GM23338 (cell line): ENCODE measurements at regions not wholly inside any gene's neighbourhood (a gene's known extent, or its start where the extent isn't known, plus 50 kb on each side); places are given as distances from the start of the nearest gene placed in this dataset.

ENCODE experiments used
- ATAC-seq: fragments of 200-7000 bp; cut with Tn5 transposase; 3 replicates; pipeline ENCODE4 v1.9.1; 2020
- DNase-seq: peaks from one replicate; pipeline ENCODE4 v3.0.0-alpha.2; 2015; ENCODE audit warnings: low spot score
- H2AFZ ChIP-seq: fragments of 200-600 bp; sonication (generic); 2 replicates; pipeline ENCODE4 v1.8.0; 2016; ENCODE audit warnings: antibody characterized with exemption, mild to moderate bottlenecking, moderate library complexity
- H3F3A ChIP-seq: fragments of 200-600 bp; sonication (generic); replicated peaks from 2 replicates; pipeline ENCODE4 v1.8.0; 2017; ENCODE audit warnings: antibody characterized with exemption, mixed run types, low read depth
- H3K27ac ChIP-seq: fragments of 200-600 bp; sonication (generic); 2 replicates; pipeline ENCODE4 v1.6.1; 2016; ENCODE audit warnings: low read depth
- H3K27me3 ChIP-seq: fragments of 200-600 bp; sonication (generic); 2 replicates; pipeline ENCODE4 v1.8.0; 2016; ENCODE audit warnings: mild to moderate bottlenecking, mixed run types, moderate library complexity; ENCODE audit not compliant: insufficient read depth
- H3K36me3 ChIP-seq: fragments of 200-600 bp; sonication (generic); 2 replicates; pipeline ENCODE4 v1.8.0; 2016; ENCODE audit warnings: mild to moderate bottlenecking; ENCODE audit not compliant: insufficient read depth
- H3K4me1 ChIP-seq: fragments of 200-600 bp; sonication (generic); 2 replicates; pipeline ENCODE4 v1.8.0; 2016; ENCODE audit warnings: mild to moderate bottlenecking, moderate library complexity; ENCODE audit not compliant: insufficient read depth
- H3K4me2 ChIP-seq: fragments of 200-600 bp; sonication (generic); 2 replicates; pipeline ENCODE4 v1.7.1; 2017; ENCODE audit warnings: mixed run types
- H3K4me3 ChIP-seq: fragments of 200-600 bp; sonication (generic); 2 replicates; pipeline ENCODE4 v1.6.1; 2016; ENCODE audit warnings: mixed run types
- H3K79me2 ChIP-seq: fragments of 200-600 bp; sonication (generic); replicated peaks from 2 replicates; pipeline ENCODE4 v1.8.0; 2017; ENCODE audit warnings: mild to moderate bottlenecking; ENCODE audit not compliant: insufficient read depth
- H3K9me2 ChIP-seq: fragments of 200-600 bp; sonication (generic); 2 replicates; pipeline ENCODE4 v1.8.0; 2017; ENCODE audit not compliant: insufficient read depth
- H4K20me1 ChIP-seq: fragments of 200-600 bp; sonication (generic); replicated peaks from 2 replicates; pipeline ENCODE4 v1.8.0; 2017; ENCODE audit warnings: mild to moderate bottlenecking; ENCODE audit not compliant: insufficient read depth
- H3K27ac Mint-ChIP-seq: 2 replicates; pipeline ENCODE4 v1.8.0; 2020; ENCODE audit warnings: inconsistent platforms, mild to moderate bottlenecking, moderate library complexity, mixed read lengths
- H3K27me3 Mint-ChIP-seq: 3 replicates; pipeline ENCODE4 v1.8.0; 2022; ENCODE audit warnings: low read depth, mild to moderate bottlenecking, moderate library complexity, mixed read lengths, inconsistent platforms; ENCODE audit not compliant: insufficient read depth, poor library complexity
- H3K36me3 Mint-ChIP-seq: 3 replicates; pipeline ENCODE4 v1.8.0; 2021; ENCODE audit warnings: low read depth, mild to moderate bottlenecking, inconsistent platforms, moderate library complexity, mixed read lengths
- H3K4me1 Mint-ChIP-seq: 3 replicates; pipeline ENCODE4 v1.8.0; 2020; ENCODE audit warnings: mild to moderate bottlenecking, inconsistent platforms, mixed read lengths
- H3K4me3 Mint-ChIP-seq: 3 replicates; pipeline ENCODE4 v1.8.0; 2021; ENCODE audit warnings: moderate library complexity, mild to moderate bottlenecking, inconsistent platforms, mixed read lengths
- H3K9me3 Mint-ChIP-seq: 3 replicates; pipeline ENCODE4 v1.8.0; 2020; ENCODE audit warnings: moderate library complexity, mild to moderate bottlenecking, inconsistent platforms, mixed read lengths
- CREB1 ChIP-seq: fragments of 250-450 bp; sonication (Bioruptor Pico); IDR thresholded peaks from 2 replicates; pipeline ENCODE4 v1.5.0; 2020; ENCODE audit warnings: low read depth, mild to moderate bottlenecking, moderate library complexity
- CTCF ChIP-seq, 2 experiments: fragments of 200-600 bp in 1 of 2; sonication (generic) in 1 of 2; conservative IDR thresholded peaks; 2 replicates each; pipeline versions ENCODE4 v1.5.1 to v1.6.1; 2016 to 2017; ENCODE audit warnings: antibody characterized with exemption in 2 of 2, low read depth in 2 of 2, mild to moderate bottlenecking in 2 of 2, moderate library complexity in 1 of 2
- EZH2 ChIP-seq: fragments of 200-600 bp; sonication (generic); IDR thresholded peaks from one replicate; pipeline ENCODE4 v1.8.0; 2017; ENCODE audit warnings: antibody characterized with exemption, mild to moderate bottlenecking, low read depth; ENCODE audit not compliant: unreplicated experiment
- EZH2phosphoT487 ChIP-seq: fragments of 200-600 bp; sonication (generic); IDR thresholded peaks from one replicate; pipeline ENCODE4 v1.8.1; 2018; ENCODE audit warnings: antibody characterized with exemption; ENCODE audit not compliant: unreplicated experiment
- JUNB ChIP-seq: IDR thresholded peaks from one replicate; pipeline ENCODE4 v1.6.1; 2016; ENCODE audit warnings: antibody characterized with exemption; ENCODE audit not compliant: unreplicated experiment
- NANOG ChIP-seq: IDR thresholded peaks from 2 replicates; pipeline ENCODE4 v1.6.1; 2016; ENCODE audit warnings: antibody characterized with exemption, borderline replicate concordance
- POLR2AphosphoS5 ChIP-seq: IDR thresholded peaks from 2 replicates; pipeline ENCODE4 v1.6.1; 2016; ENCODE audit warnings: antibody characterized with exemption, low read depth
- REST ChIP-seq: IDR thresholded peaks from one replicate; pipeline ENCODE4 v1.6.1; 2018; ENCODE audit warnings: antibody characterized with exemption; ENCODE audit not compliant: unreplicated experiment
- STAT1 ChIP-seq: IDR thresholded peaks from one replicate; pipeline ENCODE4 v1.6.1; 2016; ENCODE audit warnings: antibody characterized with exemption; ENCODE audit not compliant: unreplicated experiment
- ZNF114 ChIP-seq: fragments of 250-450 bp; sonication (Bioruptor Pico); IDR thresholded peaks from 2 replicates; pipeline ENCODE4 v1.5.0; 2020; ENCODE audit warnings: mild to moderate bottlenecking, moderate library complexity
- ZNF331 ChIP-seq: fragments of 250-450 bp; sonication (Bioruptor Pico); IDR thresholded peaks from 2 replicates; pipeline ENCODE4 v1.5.0; 2020; ENCODE audit warnings: low read depth, mild to moderate bottlenecking, moderate library complexity
- ZNF462 ChIP-seq: fragments of 250-450 bp; sonication (Bioruptor Pico); IDR thresholded peaks from 2 replicates; pipeline ENCODE4 v1.5.0; 2020; ENCODE audit warnings: mild to moderate bottlenecking, moderate library complexity
- TF ChIP-seq, protein P1 (sequence below): IDR thresholded peaks from 2 replicates; pipeline ENCODE4 v1.6.1; 2016; ENCODE audit warnings: antibody characterized with exemption

DNA sequence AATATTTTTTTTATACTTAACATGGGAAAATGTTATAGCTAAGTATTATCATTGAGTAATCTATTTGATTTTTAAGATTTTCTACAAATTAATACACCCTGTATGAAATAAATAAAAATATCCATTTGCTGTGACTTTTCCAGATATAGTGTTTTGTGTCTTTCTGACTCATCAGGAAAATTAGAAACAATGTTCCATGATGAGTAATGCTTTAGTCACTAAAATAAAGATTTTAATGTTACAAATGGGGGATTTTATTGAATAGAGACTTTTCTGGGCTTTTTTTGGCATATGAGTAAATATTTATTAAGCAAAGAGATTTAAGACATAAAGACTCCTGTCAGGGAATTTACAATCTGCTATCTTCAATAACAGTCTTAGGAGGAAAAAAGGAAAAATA lies 279.2 kb upstream of the NOCT start:
- no peak for ATAC-seq

More for the DNA sequence above, 279.2 kb upstream of the NOCT start:
- Mint-ChIP-seq H3K36me3 (peaks cover 12% of the 10 kb centered on the region), H3K9me3 (peaks cover 13% of the 10 kb centered on the region), H3K27me3 (peaks cover 2% of the 10 kb centered on the region), H3K4me3 (no peak overlapping the region), H3K27ac (no peak overlapping the region), H3K4me1 (peaks cover 3% of the 10 kb centered on the region; the same call in 2 of the 3 replicates)
- no peak overlapping the region for H3K27ac ChIP-seq
- H3K4me3 ChIP-seq: no peak overlapping the region
- H3K9me2 ChIP-seq: no peaks in the 10 kb centered on the region
- no peak overlapping the region for H2AFZ ChIP-seq
- no peaks in the 10 kb centered on the region for H3K36me3 ChIP-seq
- H3K27me3 ChIP-seq: no peaks in the 10 kb centered on the region
- H3F3A ChIP-seq: no peaks in the 10 kb centered on the region
- H3K4me1 ChIP-seq: no peaks in the 10 kb centered on the region
- no peaks in the 10 kb centered on the region for H4K20me1 ChIP-seq
- DNase-seq: no peak
- TF ChIP-seq CTCF (conservative IDR thresholded peaks at IDR 0.05; ENCODE audit: low read depth in 2 of 2) (no peak), ZNF114 (CRISPR knock-in tag) (no peak), CREB1 (no peak), ZNF462 (CRISPR knock-in tag) (no peak), EZH2phosphoT487 (no peak), STAT1 (no peak), POLR2AphosphoS5 (no peak), ZNF331 (no peak), REST (no peak), NANOG (no peak), JUNB (no peak), EZH2 (no peak)
- TF ChIP-seq, protein P1, sequence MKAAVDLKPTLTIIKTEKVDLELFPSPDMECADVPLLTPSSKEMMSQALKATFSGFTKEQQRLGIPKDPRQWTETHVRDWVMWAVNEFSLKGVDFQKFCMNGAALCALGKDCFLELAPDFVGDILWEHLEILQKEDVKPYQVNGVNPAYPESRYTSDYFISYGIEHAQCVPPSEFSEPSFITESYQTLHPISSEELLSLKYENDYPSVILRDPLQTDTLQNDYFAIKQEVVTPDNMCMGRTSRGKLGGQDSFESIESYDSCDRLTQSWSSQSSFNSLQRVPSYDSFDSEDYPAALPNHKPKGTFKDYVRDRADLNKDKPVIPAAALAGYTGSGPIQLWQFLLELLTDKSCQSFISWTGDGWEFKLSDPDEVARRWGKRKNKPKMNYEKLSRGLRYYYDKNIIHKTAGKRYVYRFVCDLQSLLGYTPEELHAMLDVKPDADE: no peak
- H3K79me2 ChIP-seq: no peaks in the 10 kb centered on the region
- no peak overlapping the region for H3K4me2 ChIP-seq
